Trophoblast cell (in vitro differentiated cells and primary cell): ENCODE measurements at regions not wholly inside any gene's neighbourhood (a gene's known extent, or its start where the extent isn't known, plus 50 kb on each side); places are given as distances from the start of the nearest gene placed in this dataset.

Experiments used
- DNase-seq, 2 donors: peaks; one replicate each; pipeline ENCODE4 v3.0.0-alpha.2; 2016
- H2AFZ ChIP-seq: 2 replicates; pipeline ENCODE4 v1.6.1; 2013; ENCODE audit warnings: low read length, moderate library complexity, mild to moderate bottlenecking; ENCODE audit not compliant: insufficient read depth, poor library complexity
- H2AK5ac ChIP-seq: 2 replicates; pipeline ENCODE4 v1.6.1; 2013; ENCODE audit warnings: mild to moderate bottlenecking, low read length
- H2BK120ac ChIP-seq: 2 replicates; pipeline ENCODE4 v1.6.1; 2013; ENCODE audit warnings: low read length, mild to moderate bottlenecking, moderate library complexity; ENCODE audit not compliant: insufficient read depth, poor library complexity
- H2BK12ac ChIP-seq: 2 replicates; pipeline ENCODE4 v1.6.1; 2013; ENCODE audit warnings: mild to moderate bottlenecking, low read length, moderate library complexity
- H2BK5ac ChIP-seq: 2 replicates; pipeline ENCODE4 v1.6.1; 2013; ENCODE audit warnings: low read length, low read depth, moderate library complexity, mild to moderate bottlenecking; ENCODE audit not compliant: poor library complexity
- H3K14ac ChIP-seq: 2 replicates; pipeline ENCODE4 v1.6.1; 2013; ENCODE audit warnings: mild to moderate bottlenecking, low read length
- H3K18ac ChIP-seq: 2 replicates; pipeline ENCODE4 v1.6.1; 2013; ENCODE audit warnings: mild to moderate bottlenecking, low read length
- H3K23ac ChIP-seq: 2 replicates; pipeline ENCODE4 v1.6.1; 2013; ENCODE audit warnings: low read length
- H3K27ac ChIP-seq: 2 replicates; pipeline ENCODE4 v1.5.1; 2013; ENCODE audit warnings: low read depth, mild to moderate bottlenecking, inconsistent platforms, low read length, moderate library complexity
- H3K27me3 ChIP-seq: 2 replicates; pipeline ENCODE4 v1.6.1; 2013; ENCODE audit warnings: inconsistent platforms, mild to moderate bottlenecking, low read length, moderate library complexity; ENCODE audit not compliant: insufficient read depth
- H3K36me3 ChIP-seq, 2 experiments: 1 replicate in 1 of 2; 2 replicates in 1 of 2; pipeline ENCODE4 v1.6.1; 2013; ENCODE audit warnings: low read length in 2 of 2, mild to moderate bottlenecking in 2 of 2, moderate library complexity in 1 of 2; ENCODE audit not compliant: insufficient read depth in 2 of 2, control insufficient read depth in 1 of 2
- H3K4ac ChIP-seq: 2 replicates; pipeline ENCODE4 v1.6.1; 2013; ENCODE audit warnings: low read depth, mild to moderate bottlenecking, low read length, moderate library complexity
- H3K4me1 ChIP-seq, 2 experiments: 1 replicate in 1 of 2; 2 replicates in 1 of 2; pipeline ENCODE4 v1.6.1; 2013; ENCODE audit warnings: low read length in 2 of 2, mild to moderate bottlenecking in 2 of 2, moderate library complexity in 1 of 2; ENCODE audit not compliant: insufficient read depth in 2 of 2, control insufficient read depth in 1 of 2
- H3K4me2 ChIP-seq: 2 replicates; pipeline ENCODE4 v1.6.1; 2013; ENCODE audit warnings: inconsistent platforms, mild to moderate bottlenecking, low read length, moderate library complexity
- H3K4me3 ChIP-seq: 2 replicates; pipeline ENCODE4 v1.5.1; 2013; ENCODE audit warnings: mild to moderate bottlenecking, low read depth, low read length, inconsistent platforms
- H3K79me1 ChIP-seq: one replicate; pipeline ENCODE4 v1.6.1; 2013; ENCODE audit warnings: low read length
- H3K79me2 ChIP-seq: 2 replicates; pipeline ENCODE4 v1.6.1; 2013; ENCODE audit warnings: low read length, mild to moderate bottlenecking; ENCODE audit not compliant: control insufficient read depth, insufficient read depth, poor library complexity
- H3K9ac ChIP-seq: 2 replicates; pipeline ENCODE4 v1.6.1; 2013; ENCODE audit warnings: mild to moderate bottlenecking, low read length
- H3K9me3 ChIP-seq: 2 replicates; pipeline ENCODE4 v1.6.1; 2013; ENCODE audit warnings: low read depth, mild to moderate bottlenecking, control low read depth, inconsistent platforms, low read length; ENCODE audit not compliant: insufficient read depth
- H4K12ac ChIP-seq: 2 replicates; pipeline ENCODE4 v1.6.1; 2013; ENCODE audit warnings: low read depth, mild to moderate bottlenecking, low read length, moderate library complexity
- H4K8ac ChIP-seq: 2 replicates; pipeline ENCODE4 v1.6.1; 2013; ENCODE audit warnings: low read depth, mild to moderate bottlenecking, low read length, moderate library complexity
- H4K91ac ChIP-seq: one replicate; pipeline ENCODE4 v1.6.1; 2013; ENCODE audit warnings: low read depth, mild to moderate bottlenecking, low read length, moderate library complexity
- WGBS: extraction: QIAGEN DNeasy Blood & Tissue Kit; methylation state at CpG from one replicate; pipeline ENCODE4 v1.1.7; 2013; ENCODE audit warnings: missing lambda C conversion rate; ENCODE audit not compliant: insufficient read length, insufficient coverage; ENCODE audit errors: extremely low coverage; 5-methylcytosine and 5-hydroxymethylcytosine counted together

DNA sequence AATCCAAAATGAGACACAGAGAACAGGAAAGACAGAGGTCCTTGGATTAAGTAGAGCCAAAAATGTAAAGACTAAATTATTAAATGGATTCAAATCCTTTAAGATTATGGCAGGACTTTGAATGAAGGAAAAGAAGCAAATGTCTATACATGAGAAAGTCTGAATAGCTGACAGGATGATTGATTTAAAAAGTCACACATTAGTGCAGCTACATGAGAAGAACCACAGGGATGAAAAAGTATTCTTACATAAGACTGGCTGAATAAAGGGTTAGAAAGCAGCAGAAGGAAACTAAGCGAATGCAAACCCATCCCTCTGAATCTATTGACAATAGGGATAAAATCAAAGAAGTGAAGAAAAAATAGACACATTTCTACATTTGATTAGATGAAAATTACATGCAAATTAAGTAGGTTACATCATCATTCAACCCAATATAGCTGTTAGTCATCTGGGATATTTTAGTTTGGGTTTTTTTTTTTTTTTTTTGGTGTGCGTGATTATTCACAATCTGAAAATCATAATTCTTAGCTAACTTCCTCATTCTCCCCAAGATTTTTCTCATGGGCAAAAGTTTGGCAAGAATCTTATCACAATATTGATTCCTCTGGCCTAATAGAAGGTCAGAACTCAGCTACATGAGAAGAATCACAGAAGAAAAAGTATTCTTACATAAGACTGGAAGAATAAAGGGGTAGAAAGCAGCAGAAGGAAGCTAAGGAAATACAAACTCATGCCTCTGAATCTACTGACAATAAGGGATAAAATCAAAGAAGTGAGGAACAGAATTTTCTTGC is 845.4 kb downstream of the HACE1 start:
- Histone ChIP-seq H3K23ac (no peak overlapping the region), H3K4me3 (no peak overlapping the region), H3K79me1 (no peaks in the 10 kb centered on the region), H3K4ac (no peak overlapping the region), H3K9me3 (peaks cover 2% of the 10 kb centered on the region), H4K91ac (no peak overlapping the region), H2AK5ac (no peak overlapping the region), H3K27ac (no peak overlapping the region), H3K79me2 (no peaks in the 10 kb centered on the region), H3K4me1 (no peaks in the 10 kb centered on the region), H3K18ac (no peak overlapping the region), H2AFZ (no peak overlapping the region), H4K12ac (no peak overlapping the region), H2BK120ac (no peak overlapping the region), H2BK12ac (no peak overlapping the region), H3K4me2 (no peak overlapping the region), H2BK5ac (no peak overlapping the region), H4K8ac (no peak overlapping the region), H3K14ac (no peak overlapping the region), H3K36me3 (no peaks in the 10 kb centered on the region), H3K27me3 (no peaks in the 10 kb centered on the region), H3K9ac (no peak overlapping the region)
- no peak for DNase-seq
- no CpG with 5 or more reads among the region's 2 CpGs for WGBS

DNA sequence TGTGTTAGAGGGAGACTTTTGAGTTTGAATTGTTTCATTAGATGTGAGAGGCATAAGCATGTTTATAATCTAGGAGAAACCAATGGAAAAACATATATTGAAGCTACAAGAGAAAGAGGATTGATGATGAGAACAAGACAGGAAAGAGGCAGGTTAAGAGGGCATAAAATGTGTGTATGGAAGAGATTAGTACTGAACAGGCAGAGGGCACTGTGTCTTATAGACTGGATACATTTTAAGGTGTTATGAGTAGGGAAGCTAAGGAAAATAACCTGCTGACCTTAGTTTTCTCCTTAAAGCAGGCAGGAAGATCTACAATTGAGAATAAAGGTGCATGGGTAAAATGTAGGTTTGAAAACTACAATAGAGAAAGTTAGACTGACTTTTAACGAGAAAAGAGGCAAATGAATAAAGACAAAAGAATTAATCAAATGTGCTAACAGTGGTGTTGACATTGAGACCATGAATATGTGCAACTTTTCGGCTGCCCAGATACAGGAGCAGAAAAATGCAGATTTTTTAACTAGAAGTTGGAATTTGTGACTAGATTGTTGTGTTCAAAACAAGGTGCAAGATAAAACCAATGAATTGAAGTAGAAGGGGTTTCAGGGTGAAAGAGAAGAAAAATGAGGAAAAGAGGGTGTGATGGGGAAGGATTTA is 846.3 kb downstream of the HACE1 start:
- H3K27me3 ChIP-seq = no peaks in the 10 kb centered on the region
- WGBS = no CpG with 5 or more reads among the region's 2 CpGs
- H3K27ac ChIP-seq = no peak overlapping the region
- no peak for DNase-seq
- no peaks in the 10 kb centered on the region for H3K9me3 ChIP-seq
- no peak overlapping the region for H2BK5ac ChIP-seq
- H4K8ac ChIP-seq = no peak overlapping the region
- no peaks in the 10 kb centered on the region for H3K79me1 ChIP-seq
- no peak overlapping the region for H3K14ac ChIP-seq
- H2AK5ac ChIP-seq = no peak overlapping the region
- no peak overlapping the region for H2BK120ac ChIP-seq
- no peak overlapping the region for H4K91ac ChIP-seq
- no peak overlapping the region for H2BK12ac ChIP-seq
- no peaks in the 10 kb centered on the region for H3K4me1 ChIP-seq
- no peak overlapping the region for H3K23ac ChIP-seq
- no peak overlapping the region for H3K9ac ChIP-seq
- no peaks in the 10 kb centered on the region for H3K79me2 ChIP-seq
- no peak overlapping the region for H3K18ac ChIP-seq
- H3K4me3 ChIP-seq = no peak overlapping the region
- H3K36me3 ChIP-seq = no peaks in the 10 kb centered on the region
- no peak overlapping the region for H3K4me2 ChIP-seq
- H4K12ac ChIP-seq = no peak overlapping the region
- H2AFZ ChIP-seq = no peak overlapping the region
- H3K4ac ChIP-seq = no peak overlapping the region

DNA sequence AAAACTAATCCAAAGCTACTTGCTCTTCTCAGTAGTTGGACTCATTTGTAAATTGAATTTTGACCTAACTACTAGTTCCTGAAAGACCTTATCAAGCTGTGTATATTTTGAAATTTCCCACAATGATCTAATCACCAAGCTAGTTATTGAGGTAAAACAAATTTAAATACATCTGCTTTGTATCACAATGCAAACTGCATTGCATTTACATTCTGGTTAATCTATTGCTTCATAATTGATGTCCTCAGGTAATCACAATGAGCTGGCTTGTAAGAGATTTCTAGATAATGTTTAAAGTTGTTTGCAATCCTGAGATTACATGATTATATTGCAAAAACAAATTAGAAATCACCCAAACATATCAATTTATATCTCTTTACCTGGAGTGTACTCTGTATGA is 848.8 kb downstream of the HACE1 start:
- Histone ChIP-seq H3K4ac (no peak overlapping the region), H3K18ac (no peak overlapping the region), H3K4me2 (no peak overlapping the region), H3K14ac (no peak overlapping the region), H3K9me3 (no peaks in the 10 kb centered on the region), H2AK5ac (no peak overlapping the region), H3K79me2 (no peaks in the 10 kb centered on the region), H3K9ac (no peak overlapping the region), H4K12ac (no peak overlapping the region), H2BK5ac (no peak overlapping the region), H3K79me1 (no peaks in the 10 kb centered on the region), H2AFZ (no peak overlapping the region), H3K27me3 (no peaks in the 10 kb centered on the region), H3K36me3 (no peaks in the 10 kb centered on the region), H2BK12ac (no peak overlapping the region), H3K23ac (no peak overlapping the region), H4K91ac (no peak overlapping the region), H3K4me3 (no peak overlapping the region), H4K8ac (no peak overlapping the region), H3K4me1 (no peaks in the 10 kb centered on the region), H2BK120ac (no peak overlapping the region), H3K27ac (no peak overlapping the region)
- DNase-seq = no peak

DNA sequence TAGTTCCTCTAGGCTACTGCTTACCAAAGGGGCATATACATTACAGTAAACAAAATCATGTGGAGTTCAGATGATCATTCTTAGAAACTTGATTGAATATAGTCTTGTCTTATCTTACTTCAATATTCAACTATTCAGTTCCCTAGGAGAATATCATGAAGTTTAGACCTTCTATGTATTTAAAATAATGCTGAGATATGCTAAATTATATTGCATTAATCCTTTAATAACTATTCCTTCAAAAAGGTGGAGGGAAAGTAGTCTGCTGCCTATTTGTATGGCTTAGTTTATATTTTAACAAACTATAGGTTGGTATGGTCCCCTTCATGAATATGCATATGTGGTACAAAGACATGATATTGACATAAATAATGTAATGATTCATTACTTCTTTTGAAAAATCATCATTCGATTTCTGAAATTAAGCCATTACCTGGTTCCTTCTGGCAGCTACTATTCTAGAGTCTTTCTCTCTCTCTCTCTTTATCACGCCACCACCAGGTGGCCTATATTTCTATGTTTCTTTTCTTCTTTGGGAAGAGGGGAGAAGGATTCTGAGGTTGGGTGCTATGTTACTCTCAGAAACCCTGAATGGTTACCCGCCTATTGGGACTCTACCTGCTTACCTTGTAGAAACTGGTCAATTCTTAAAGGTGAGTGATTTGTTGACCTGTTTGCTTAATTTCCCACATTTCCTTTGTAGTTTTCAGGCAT is 855.8 kb downstream of the HACE1 start:
- Histone ChIP-seq H4K91ac (no peak overlapping the region), H2BK120ac (no peak overlapping the region), H4K12ac (no peak overlapping the region), H3K18ac (no peak overlapping the region), H4K8ac (no peak overlapping the region), H2BK12ac (no peak overlapping the region), H2BK5ac (no peak overlapping the region), H3K9ac (no peak overlapping the region), H2AK5ac (no peak overlapping the region), H3K79me1 (no peaks in the 10 kb centered on the region), H3K4ac (no peak overlapping the region), H3K79me2 (no peaks in the 10 kb centered on the region), H3K4me1 (no peaks in the 10 kb centered on the region), H3K27ac (no peak overlapping the region), H3K36me3 (no peaks in the 10 kb centered on the region), H2AFZ (no peak overlapping the region), H3K27me3 (no peaks in the 10 kb centered on the region), H3K9me3 (no peaks in the 10 kb centered on the region), H3K14ac (no peak overlapping the region), H3K4me2 (no peak overlapping the region), H3K4me3 (no peak overlapping the region), H3K23ac (no peak overlapping the region)
- DNase-seq = peak in 1 of 2 donors; percentile 33
- no CpG with 5 or more reads among the region's 3 CpGs for WGBS
